ENCODE measurements at regions not wholly inside any gene's neighbourhood (a gene's known extent, or its start where the extent isn't known, plus 50 kb on each side); places are given as distances from the start of the nearest gene placed in this dataset.

DNA sequence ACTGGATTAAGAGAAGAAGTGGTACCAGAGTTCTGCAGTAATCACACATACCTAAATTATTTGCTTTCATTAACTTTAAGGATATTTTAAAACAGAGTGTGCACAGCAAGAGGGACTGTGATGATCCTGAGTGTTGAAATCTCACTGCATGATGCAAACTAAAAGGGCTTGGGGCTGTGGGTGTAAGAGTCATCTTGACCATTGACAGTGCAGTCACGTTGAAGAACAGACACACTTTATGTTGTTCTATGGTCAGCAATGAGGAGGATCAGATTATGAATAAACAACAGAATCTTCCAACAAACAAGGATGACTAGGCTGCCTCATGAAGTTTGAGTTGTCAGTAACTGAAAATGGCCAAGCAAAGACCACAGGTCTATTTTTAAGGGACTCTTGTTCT lies 87.2 kb upstream of the GALNT5 start:
- TF ChIP-seq EZH2phosphoT487 (IDR thresholded peaks at IDR 0.05; ENCODE audit: insufficient read depth, low read depth) = no peak
- TF ChIP-seq EZH2 (IDR thresholded peaks at IDR 0.05; ENCODE audit: insufficient read depth, poor library complexity, severe bottlenecking) = no peak
